NCI-H2227 (cell line): ENCODE measurements at regions not wholly inside any gene's neighbourhood (a gene's known extent, or its start where the extent isn't known, plus 50 kb on each side); places are given as distances from the start of the nearest gene placed in this dataset.
"Not testable (repeated sequence)": the region's sequence is repeated elsewhere in the genome, so short reads cannot be mapped to it uniquely, and the experiment has no call there.

ENCODE experiments used
- DNase-seq: peaks from one replicate; lab custom pipeline; 2025; ENCODE audit not compliant: unreplicated experiment; lab: John Stamatoyannopoulos, UW

GRCh38 chr16:64365448-64365931 is 756.4 kb downstream of the CDH11 start:
- DNase-seq, result no peak

GRCh38 chr16:64364894-64365293 is 757.0 kb downstream of the CDH11 start:
- DNase-seq, result no peak

GRCh38 chr16:64364416-64364815 is 757.4 kb downstream of the CDH11 start:
- DNase-seq, result no peak

- no peak for DNase-seq
These were observed 757.8 kb downstream of the CDH11 start for GRCh38 chr16:64364016-64364415.

- no peak for DNase-seq
These were observed 758.8 kb downstream of the CDH11 start for GRCh38 chr16:64363039-64363438.

- no peak for DNase-seq
These were observed 759.7 kb downstream of the CDH11 start for GRCh38 chr16:64362193-64362592.

GRCh38 chr16:64361753-64362152 is 760.1 kb downstream of the CDH11 start:
- DNase-seq, result no peak

- no peak for DNase-seq
These were observed 763.6 kb downstream of the CDH11 start for GRCh38 chr16:64358291-64358690.

GRCh38 chr16:64356267-64356666 is 765.6 kb downstream of the CDH11 start:
- DNase-seq, result no peak

- DNase-seq, result no peak
These were observed 769.6 kb downstream of the CDH11 start for GRCh38 chr16:64352246-64352645.

GRCh38 chr16:64351121-64351520 is 770.7 kb downstream of the CDH11 start:
- DNase-seq, result no peak

GRCh38 chr16:64346080-64346479 is 775.8 kb downstream of the CDH11 start:
- DNase-seq, result no peak

- DNase-seq, result no peak
These were observed 776.7 kb downstream of the CDH11 start for GRCh38 chr16:64345142-64345541.

- not testable (repeated sequence) for DNase-seq
These were observed 777.9 kb downstream of the CDH11 start for GRCh38 chr16:64343820-64344443.

GRCh38 chr16:64343061-64343819 is 778.6 kb downstream of the CDH11 start:
- DNase-seq, result no peak

- not testable (repeated sequence) for DNase-seq
These were observed 780.5 kb downstream of the CDH11 start for GRCh38 chr16:64341336-64341735.

- no peak for DNase-seq
These were observed 782.7 kb downstream of the CDH11 start for GRCh38 chr16:64339052-64339770.

- DNase-seq, result no peak
These were observed 800.0 kb downstream of the CDH11 start for GRCh38 chr16:64321881-64322280.

GRCh38 chr16:64321066-64321465 is 800.8 kb downstream of the CDH11 start:
- no peak for DNase-seq

- DNase-seq, result no peak
These were observed 804.3 kb downstream of the CDH11 start for GRCh38 chr16:64317601-64318000.

GRCh38 chr16:64313726-64314125 is 808.1 kb downstream of the CDH11 start:
- no peak for DNase-seq

GRCh38 chr16:64312980-64313379 is 808.9 kb downstream of the CDH11 start:
- no peak for DNase-seq
